HG03575 (cell line): ENCODE measurements at regions not wholly inside any gene's neighbourhood (a gene's known extent, or its start where the extent isn't known, plus 50 kb on each side); places are given as distances from the start of the nearest gene placed in this dataset.
"Not testable (repeated sequence)": the region's sequence is repeated elsewhere in the genome, so short reads cannot be mapped to it uniquely, and the experiment has no call there.

ENCODE experiments used
- ATAC-seq: cut with Tn5 transposase; IDR thresholded peaks from one replicate; pipeline ENCODE4 v1.9.1; 2021; ENCODE audit not compliant: unreplicated experiment, insufficient number of reproducible peaks, low FRiP score; ENCODE audit errors: extremely low read depth

DNA sequence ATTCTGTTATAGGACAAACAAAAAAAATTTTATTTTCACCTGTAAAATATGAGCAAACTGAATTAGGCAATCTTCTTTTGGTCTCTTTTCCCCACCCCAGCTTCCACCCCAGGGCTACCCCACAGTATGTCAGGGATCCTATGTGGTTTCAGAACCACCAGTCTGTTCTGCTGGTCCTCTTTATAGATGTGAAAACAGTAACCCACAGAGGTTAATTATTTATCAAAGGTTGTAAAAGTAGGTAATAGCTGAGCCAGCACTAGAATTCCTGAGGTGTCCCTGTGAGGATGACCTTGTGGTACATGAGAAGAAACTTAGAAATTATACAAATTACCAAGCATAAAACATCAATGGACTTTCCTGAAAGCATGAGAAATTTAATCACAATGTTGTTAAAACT, 428.7 kb downstream of the CNTNAP4 start:
- no peak for ATAC-seq

DNA sequence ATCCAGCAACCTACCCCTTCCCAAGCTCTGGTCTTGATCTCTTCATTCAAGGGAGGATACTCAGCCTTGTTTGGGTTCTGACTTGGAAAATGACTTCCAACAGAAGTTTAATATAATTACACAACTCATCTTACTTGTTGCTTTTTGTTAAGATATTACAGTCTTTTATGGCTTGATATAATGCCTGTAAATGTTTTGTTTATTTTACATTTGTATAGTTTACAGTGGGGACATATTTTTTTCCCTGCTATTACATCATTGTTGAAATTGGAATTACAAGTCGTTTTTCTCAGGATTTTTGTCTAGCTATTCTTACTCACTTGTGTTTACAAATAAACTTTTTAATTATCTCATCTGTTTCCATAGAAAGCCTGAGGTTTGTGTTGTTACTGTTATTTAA, 436.0 kb downstream of the CNTNAP4 start:
- ATAC-seq = no peak

DNA sequence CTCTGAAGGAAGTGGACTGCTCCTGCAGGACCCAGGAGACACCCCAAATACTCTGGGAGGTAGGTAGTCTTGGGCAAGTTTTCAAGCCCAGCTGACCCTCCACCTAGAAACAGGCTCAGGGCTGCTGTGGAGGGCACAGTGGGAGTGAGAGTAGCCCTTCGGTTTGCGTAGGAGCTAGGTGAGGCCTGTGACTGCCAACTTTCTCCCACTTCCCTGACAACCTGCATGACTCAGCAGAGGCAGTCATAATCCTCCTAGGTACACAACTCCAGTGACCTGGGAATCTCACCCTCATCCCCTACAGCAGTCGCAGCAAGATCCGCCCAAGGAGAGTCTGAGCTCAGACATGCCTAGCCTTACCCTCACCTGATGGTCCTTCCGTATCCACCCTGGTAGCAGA, 439.1 kb downstream of the CNTNAP4 start:
- not testable (repeated sequence) for ATAC-seq

DNA sequence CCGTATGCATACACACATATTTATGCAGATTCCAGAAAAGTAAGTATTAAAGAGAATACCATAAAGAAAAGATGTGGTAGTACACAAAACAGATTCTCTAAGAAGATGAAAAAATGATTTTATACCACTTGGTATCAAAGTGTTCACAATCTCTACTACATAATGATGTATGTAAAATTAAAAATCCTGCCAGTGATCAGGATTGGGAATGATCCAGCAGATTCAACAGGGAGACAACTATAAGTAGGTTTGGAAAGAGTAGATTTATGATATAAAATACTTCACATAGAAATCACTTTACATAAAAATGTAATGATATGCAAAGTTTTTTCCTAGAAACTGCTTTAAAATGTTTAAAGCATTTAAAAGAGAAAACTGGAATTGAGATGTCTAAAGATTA, 447.0 kb downstream of the CNTNAP4 start:
- ATAC-seq = no peak

DNA sequence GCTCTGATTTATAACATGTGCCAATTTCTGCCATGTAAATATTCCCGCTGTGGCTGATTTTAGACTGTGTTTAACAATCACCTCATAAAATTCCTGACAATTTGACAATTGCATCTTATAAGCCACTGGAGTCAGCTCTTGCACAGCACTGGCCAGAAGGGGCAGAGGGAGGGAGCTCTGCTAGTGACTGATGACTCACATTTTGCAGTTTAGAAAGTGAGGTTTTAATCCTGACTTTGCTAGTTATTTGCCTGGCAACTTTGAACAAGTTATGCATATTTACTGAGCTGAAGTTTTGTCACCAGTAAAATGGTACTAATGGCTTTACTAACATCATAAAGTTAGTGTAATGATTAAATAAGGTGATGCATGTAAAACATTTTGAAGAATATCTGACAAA, 452.3 kb downstream of the CNTNAP4 start:
- no peak for ATAC-seq

DNA sequence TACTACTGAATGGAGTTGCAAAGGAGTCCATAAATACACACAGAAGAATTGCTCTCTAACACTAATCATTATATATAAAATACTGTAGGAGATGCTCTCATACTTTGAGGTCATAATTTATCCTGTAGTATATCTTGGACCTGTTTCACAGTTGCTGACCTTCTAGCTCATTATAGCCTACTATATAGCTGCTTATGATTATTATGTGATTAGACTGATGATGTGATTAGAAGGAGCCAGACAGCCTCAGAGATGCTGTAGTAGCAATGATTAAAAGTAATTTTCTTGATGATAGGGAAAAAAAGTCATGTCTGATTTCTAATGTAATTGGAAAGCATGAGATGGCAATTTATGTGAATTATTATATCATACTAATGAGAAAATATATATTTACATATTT, 455.7 kb downstream of the CNTNAP4 start:
- ATAC-seq = no peak

DNA sequence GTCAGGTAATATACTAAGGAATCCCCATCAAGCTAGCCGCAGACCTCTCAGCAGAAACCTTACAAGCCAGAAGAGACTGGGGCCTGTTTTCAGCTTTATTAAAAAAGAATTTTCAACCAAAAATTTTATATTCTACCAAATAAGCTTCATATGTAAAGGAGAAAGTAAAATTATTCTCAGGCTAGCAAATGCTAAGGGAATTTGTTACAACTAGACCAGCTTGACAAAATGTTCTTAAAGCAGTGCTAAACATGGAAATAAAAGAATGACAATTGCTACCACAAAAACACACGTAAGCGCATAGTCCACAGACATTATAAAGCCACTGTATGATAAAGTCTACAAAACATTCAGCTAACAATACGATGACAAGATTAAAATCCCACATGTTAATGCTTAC, 449.4 kb upstream of the MON1B start:
- no peak for ATAC-seq

DNA sequence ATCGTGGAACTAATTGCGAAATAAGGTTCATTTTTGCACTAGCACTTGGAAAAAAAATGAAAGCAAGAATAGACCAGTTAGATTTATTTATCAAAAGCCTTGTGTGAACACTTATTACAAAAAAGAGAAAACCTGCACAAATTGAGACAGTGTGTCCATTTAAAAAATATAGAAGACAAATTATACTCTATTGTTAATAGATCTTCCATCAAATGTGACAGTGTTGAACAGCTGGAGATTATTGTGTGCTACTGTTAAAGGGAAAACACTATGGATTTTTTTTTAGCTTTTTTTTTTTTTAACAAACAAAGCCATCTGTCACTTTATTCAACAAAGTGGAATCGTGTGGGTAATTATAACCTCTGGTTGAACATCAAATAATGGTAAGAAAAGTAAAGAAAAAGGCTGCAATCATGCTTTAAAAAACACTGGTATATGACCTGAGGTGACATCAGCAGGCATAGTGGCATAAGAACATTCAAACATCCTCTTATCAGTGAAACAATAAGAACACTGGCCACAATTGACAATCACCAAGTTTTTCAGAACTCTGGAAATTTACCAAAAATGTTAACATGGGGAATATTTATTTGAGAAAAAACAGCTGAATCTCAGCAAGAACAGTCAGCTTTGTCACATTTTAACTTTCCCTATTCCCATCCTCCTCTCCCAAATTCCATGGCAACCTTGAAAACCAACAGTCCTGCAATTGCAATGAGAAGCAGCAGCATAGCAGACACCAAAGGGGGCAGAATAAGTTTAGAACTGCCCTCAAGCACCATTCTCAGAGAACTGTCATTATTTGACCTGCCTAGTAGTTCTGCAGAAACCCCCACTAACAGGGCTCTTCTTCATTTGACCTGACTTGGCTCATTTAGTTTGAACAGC, 442.3 kb upstream of the MON1B start:
- ATAC-seq = no peak

DNA sequence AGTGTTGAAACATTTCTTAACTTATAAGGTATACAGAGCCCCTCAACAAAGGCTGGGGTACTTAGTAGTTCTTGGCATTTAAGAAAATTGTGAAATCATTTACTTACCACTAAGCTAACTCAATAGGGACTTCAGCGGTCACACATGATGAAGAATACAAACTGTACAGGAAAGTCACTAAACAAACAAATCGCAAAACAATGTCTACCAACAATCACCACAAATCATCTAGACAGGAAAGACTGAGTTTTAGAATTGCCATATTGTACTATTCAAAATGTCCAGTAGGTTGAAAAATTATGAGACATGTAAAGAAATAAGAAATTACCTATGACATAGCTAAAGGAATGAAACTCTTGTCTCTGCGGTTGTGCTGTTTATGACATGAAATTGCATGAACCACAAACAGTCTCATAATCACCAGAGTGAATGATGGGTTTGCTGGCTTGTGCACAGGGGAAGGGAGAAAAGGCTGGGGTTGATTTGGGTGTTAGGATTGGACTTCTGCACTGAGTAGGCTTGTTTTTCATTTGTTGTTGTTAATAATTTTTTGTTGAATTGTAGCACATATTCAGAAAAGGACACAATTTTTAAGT, 441.1 kb upstream of the MON1B start:
- ATAC-seq = no peak

DNA sequence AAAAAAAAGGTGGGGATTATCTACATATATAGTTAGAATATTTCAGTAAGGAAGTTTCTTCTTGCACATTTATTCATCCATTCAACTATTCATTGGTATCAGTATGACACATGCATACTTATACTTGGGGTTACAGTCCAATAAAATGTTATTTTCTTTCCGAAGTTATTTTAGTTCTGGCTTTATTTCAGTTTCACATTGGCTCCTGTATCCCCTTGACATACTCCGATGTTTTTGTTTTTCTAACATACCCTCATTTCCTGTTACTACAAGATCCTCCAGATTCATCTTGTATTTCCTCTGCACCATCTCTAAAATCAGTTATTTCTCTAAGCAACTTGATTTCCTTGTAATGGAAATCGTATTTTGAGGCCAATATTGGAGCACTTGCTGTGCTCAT, 435.5 kb upstream of the MON1B start:
- no peak for ATAC-seq

DNA sequence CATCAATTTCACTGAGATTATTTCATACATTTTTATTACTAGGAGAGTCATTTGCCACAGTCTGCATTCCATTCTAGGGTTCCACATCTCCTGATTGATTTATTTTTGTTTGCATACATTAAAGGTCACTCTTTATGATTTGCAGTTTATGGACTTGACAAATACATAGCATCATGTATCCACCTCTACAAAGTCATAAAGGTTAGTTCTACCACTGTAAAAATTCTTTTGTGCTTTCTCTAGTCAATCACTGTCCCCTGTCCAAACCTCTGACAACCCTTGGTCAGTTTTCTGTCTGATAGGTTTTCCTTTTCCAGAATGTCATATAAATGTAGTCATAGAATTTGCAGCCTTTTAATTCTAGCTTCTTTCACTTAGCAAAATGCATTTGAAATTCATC, 434.6 kb upstream of the MON1B start:
- ATAC-seq = no peak

DNA sequence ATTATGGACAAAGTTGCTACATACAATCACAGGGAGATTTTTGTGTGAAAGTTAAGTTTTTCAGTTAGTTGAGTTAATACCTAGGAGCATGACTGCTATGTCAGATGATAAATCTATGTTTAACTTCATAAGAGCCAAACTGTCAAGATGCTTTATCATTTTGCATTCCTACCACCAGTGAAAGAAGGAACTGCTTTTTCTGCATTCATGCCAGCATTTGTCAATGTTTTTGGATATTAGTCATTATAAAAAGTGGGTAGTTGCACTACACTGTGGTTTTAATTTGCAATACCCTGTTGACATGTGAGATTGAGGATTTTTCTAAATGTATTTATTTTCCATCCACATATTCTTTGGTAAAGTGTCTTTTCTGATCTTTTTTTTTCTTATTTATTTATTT, 434.0 kb upstream of the MON1B start:
- ATAC-seq = no peak

DNA sequence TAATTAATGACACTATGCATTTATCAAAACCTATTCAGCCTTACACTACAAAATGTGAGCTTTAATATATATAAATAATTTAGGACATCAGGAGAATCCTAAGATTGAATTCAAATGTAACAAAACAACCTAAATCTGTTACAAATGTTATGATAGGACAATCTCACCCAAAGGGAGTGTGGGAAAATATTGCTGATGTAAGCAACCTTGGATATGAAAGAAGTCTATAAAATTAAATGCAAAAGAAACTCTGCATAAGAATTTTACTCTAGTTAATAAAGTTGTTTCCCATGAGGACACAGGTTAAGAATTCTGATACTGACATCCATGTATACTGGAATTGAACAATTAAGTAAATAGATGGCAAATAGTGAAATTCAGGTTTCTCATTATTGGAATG, 424.5 kb upstream of the MON1B start:
- no peak for ATAC-seq

DNA sequence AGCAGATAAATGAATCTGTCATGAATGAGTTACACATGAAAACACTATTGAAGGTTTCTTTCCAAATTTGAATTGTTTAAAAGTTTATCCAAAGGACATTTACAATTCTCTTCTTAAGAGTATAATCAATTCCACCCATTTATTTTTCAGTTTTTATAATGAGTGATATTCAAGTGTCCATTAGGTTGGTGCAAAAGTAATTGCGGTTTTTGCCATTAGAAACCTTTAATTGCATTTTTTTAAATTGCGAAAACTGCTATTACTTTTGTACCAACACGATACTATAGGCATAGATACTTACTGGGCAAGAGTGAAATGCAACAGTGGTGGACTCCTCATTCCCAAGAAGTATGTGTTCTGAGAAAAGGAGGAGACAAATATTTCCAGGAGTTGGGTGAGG, 422.7 kb upstream of the MON1B start:
- ATAC-seq = no peak

DNA sequence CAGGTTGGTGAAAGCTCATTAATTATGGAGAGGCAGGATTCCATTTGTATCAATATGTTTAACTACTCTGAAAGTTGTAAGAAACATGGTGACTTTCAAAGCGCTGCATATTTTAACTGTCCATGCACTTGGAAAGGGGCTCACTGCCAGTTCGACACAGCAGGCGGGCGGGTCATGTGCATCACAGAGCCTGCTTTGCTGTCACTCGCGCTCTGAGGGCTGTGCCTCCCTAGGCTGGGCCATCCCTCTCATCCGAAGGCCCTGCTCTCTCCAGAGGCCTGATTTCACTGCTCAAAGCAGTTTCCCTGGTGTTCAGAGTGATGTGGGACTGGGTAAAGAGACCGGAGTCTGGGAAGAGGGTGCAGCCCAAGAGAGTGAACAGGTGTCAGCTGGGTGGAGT, 422.0 kb upstream of the MON1B start:
- ATAC-seq = no peak

DNA sequence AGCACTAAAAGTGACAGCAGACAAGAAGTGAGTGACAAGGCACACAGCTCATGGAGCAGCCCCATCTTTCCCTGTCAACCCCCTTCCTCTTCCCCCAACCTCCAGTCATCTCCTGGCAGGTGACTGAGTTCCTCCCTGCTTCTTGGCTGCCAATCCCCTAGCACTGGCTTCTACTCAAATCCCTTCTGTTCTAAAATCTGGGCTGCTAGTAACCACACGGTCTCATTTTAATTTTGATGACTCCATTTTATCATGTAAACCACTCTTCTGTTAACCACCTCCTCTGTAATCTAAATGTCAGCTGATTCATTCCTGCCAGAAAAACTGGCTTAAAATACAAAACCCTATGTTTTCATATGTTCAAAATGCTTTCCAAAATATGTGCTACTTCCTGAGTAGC, 419.8 kb upstream of the MON1B start:
- ATAC-seq = no peak

DNA sequence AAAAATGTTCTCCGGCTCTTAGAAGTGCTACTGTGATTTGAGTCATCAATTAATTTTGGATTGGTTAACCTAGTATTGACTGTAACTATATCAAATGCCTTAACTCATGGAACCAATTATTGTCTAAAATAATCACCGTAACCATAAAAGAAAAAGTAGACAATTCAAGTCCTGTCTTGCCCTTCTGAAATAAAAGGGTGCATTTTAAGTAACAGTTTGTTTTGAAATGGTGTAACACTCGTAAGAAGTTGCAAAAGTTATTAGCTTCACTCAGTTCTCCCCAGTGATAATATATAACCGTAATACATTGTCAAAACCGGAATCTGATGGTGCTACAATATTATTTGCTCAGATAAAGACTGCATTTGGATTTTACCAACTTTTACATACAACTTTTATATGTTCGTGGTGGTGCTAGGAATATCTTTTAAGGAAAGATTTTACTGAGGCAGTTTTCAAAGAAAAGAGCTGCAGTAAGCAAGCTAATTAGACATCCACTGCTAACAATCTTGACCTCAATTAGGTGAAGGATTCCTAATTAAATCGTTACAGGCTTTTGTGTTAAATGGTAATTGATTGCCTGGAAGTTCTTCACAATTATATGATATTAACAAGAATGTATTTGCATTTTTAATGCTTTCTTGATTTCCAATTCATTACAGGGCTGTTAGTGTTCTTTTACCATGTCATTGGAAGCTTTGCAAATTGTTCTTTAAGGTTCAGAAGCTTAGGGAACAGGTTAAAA, 413.1 kb upstream of the MON1B start:
- no peak for ATAC-seq

DNA sequence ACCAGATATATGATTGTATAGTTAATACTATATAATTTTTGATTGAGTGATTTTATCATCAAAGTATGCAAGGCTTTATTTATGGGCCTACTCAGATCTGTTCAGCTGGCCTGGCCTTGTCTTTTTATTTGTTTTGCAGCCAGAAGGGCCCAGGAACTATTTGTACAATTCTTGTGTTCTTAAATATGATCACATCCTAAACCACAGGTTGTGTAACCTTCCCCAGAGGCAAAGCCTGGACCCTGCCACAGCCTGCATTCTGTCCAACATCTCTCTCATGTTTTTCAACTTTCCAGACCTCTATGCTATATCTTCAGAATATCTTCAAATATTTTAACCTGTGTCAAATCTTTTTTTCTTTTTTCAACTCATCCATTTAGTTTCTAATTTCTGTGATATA, 410.4 kb upstream of the MON1B start:
- ATAC-seq = no peak

DNA sequence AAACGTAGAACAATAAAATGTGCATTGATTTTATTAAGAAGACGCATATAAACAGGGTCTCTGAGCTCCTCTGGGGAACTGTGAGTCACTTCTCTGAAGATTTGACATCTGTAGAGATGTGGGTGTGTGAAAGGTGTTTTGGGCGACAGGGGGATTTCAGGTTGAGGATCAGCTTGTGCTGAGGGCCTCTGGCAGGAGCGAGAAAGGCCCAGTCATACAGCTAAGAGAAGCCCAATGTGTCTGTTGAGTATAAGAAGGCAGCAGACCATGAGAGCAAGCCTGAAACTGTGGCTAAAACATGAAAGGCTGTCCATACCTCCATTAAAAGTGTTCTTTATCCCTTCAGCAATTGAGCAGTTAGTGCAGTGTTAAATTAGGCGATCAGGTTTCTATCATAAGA, 406.5 kb upstream of the MON1B start:
- no peak for ATAC-seq

DNA sequence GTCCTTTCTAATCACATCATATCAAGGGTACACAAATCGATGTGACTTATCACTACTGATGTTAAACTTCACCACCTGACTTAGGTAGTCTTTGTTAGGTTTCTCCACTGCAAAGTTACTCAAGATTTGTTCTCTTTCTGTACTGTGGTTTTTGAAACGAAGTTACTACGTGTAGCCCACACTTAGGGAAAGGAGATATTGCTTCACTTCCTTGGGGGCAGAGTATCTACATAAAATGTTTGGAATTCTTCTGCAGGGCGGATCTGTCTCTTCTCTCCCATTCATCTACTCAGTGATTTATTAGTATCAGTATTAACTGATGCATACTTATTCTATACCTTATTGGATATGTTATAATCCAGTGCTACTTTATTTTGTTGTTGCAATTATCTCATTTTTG, 403.6 kb upstream of the MON1B start:
- ATAC-seq = no peak
